K562 (cell line): ENCODE measurements at regions not wholly inside any gene's neighbourhood (a gene's known extent, or its start where the extent isn't known, plus 50 kb on each side); places are given as distances from the start of the nearest gene placed in this dataset.

ENCODE experiments used
- ATAC-seq: fragments of 200-7000 bp; cut with Tn5 transposase; 3 replicates; pipeline ENCODE4 v1.9.1; 2020; ENCODE audit warnings: moderate library complexity
- BruUV-seq: library from RNA; stranded (reverse); fragments of 400-500 nt; replicated peaks from 2 replicates; lab custom pipeline; 2021; lab: Mats Ljungman, UMichigan
- CTCF ChIA-PET: fragments of 300-600 bp; formaldehyde crosslinking; extraction: SDS; loops from one replicate; lab custom pipeline; 2021; ENCODE audit warnings: low intra/inter-chr PET ratio; lab: Yijun Ruan, JAX
- POLR2A ChIA-PET: fragments of 300-600, 350-650 bp; sonication (Branson Sonifier 250); formaldehyde crosslinking; extraction: SDS; loops from one replicate; lab custom pipeline; 2021; ENCODE audit warnings: antibody characterized with exemption, inconsistent platforms; lab: Yijun Ruan, JAX
- DNase-seq, 4 experiments: peaks; one replicate each; pipeline versions ENCODE4 v3.0.0 to v3.0.0-alpha.2; 2011 to 2018; ENCODE audit warnings: low spot score in 3 of 4, mixed read lengths in 3 of 4; ENCODE audit errors: extremely low read depth in 1 of 4
- FAIRE-seq: peaks from 2 replicates; lab custom pipeline; 2011; peaks lifted over from hg19 to GRCh38; lab: Jason Lieb, UNC
- H2AFZ ChIP-seq: 2 replicates; pipeline ENCODE4 v1.6.0; 2011; ENCODE audit warnings: low read depth, low read length, control low read depth, inconsistent platforms
- H3K27ac ChIP-seq: fragments of 200-600 bp; 3 replicates; pipeline ENCODE4 v1.8.0; 2011; ENCODE audit warnings: low read depth, mild to moderate bottlenecking, control low read depth, inconsistent platforms, low read length, moderate library complexity, mixed read lengths; ENCODE audit errors: extremely low read depth
- H3K27me3 ChIP-seq, 2 experiments: fragments of 300-600 bp in 1 of 2; 2 replicates in 1 of 2; 3 replicates in 1 of 2; pipeline versions ENCODE4 v1.6.0 to v1.8.0; 2011; ENCODE audit warnings: inconsistent platforms in 2 of 2, low read length in 2 of 2, mild to moderate bottlenecking in 1 of 2, mixed read lengths in 1 of 2, moderate library complexity in 1 of 2; ENCODE audit not compliant: control insufficient read depth in 2 of 2, insufficient read depth in 2 of 2
- H3K36me3 ChIP-seq: fragments of 300-600 bp; 3 replicates; pipeline ENCODE4 v1.8.0; 2011; ENCODE audit warnings: mild to moderate bottlenecking, low read length, inconsistent platforms; ENCODE audit not compliant: control insufficient read depth, insufficient read depth
- H3K4me1 ChIP-seq, 2 experiments: fragments of 200-600 bp in 1 of 2; replicated peaks in 1 of 2; 2 replicates in 1 of 2; 3 replicates in 1 of 2; pipeline versions ENCODE4 v1.5.1 to v1.8.0; 2011; ENCODE audit warnings: inconsistent platforms in 2 of 2, low read length in 2 of 2, mild to moderate bottlenecking in 1 of 2, mixed read lengths in 1 of 2, moderate library complexity in 1 of 2; ENCODE audit not compliant: control insufficient read depth in 2 of 2, insufficient read depth in 2 of 2
- H3K4me2 ChIP-seq: 2 replicates; pipeline ENCODE4 v1.6.1; 2011; ENCODE audit warnings: low read length, control low read depth, inconsistent platforms, mixed read lengths; ENCODE audit not compliant: insufficient read depth
- H3K4me3 ChIP-seq: fragments of 200-600 bp; sonication (generic), shearing (Covaris generic); 2 replicates; pipeline ENCODE4 v1.5.1; 2016; ENCODE audit warnings: control low read depth, inconsistent platforms
- H3K79me2 ChIP-seq: fragments of 200-600 bp; 3 replicates; pipeline ENCODE4 v1.8.0; 2011; ENCODE audit warnings: low read length, inconsistent platforms; ENCODE audit not compliant: control insufficient read depth, insufficient read depth
- H3K9ac ChIP-seq, 2 experiments: 2 replicates each; pipeline versions ENCODE4 v1.6.0 to v1.6.1; 2011; ENCODE audit warnings: low read depth in 2 of 2, low read length in 2 of 2, control low read depth in 1 of 2, inconsistent platforms in 1 of 2, mild to moderate bottlenecking in 1 of 2, mixed read lengths in 1 of 2; ENCODE audit not compliant: insufficient read depth in 1 of 2
- H3K9me1 ChIP-seq: one replicate; pipeline ENCODE4 v1.6.0; 2011; ENCODE audit warnings: inconsistent platforms, mild to moderate bottlenecking, low read length, moderate library complexity; ENCODE audit not compliant: control insufficient read depth, insufficient read depth
- H3K9me3 ChIP-seq: replicated peaks from 2 replicates; pipeline ENCODE4 v1.5.1; 2011; ENCODE audit warnings: low read depth, low read length, inconsistent platforms; ENCODE audit not compliant: control insufficient read depth, insufficient read depth
- H4K20me1 ChIP-seq: replicated peaks from 2 replicates; pipeline ENCODE4 v1.6.1; 2011; ENCODE audit warnings: low read length, inconsistent platforms, mixed read lengths; ENCODE audit not compliant: control insufficient read depth, insufficient read depth
- ARID3B ChIP-seq: fragments of 250-450 bp; sonication (Bioruptor Pico); IDR thresholded peaks from 2 replicates; pipeline ENCODE4 v1.4.0; 2020; ENCODE audit warnings: borderline replicate concordance
- HDAC3 ChIP-seq: fragments of 450-650 bp; IDR thresholded peaks from 2 replicates; pipeline ENCODE4 v1.6.1; 2018; ENCODE audit warnings: borderline replicate concordance, mild to moderate bottlenecking, moderate library complexity; ENCODE audit not compliant: partially characterized antibody
- ILK ChIP-seq: fragments of 450-650 bp; IDR thresholded peaks from 2 replicates; pipeline ENCODE4 v1.6.1; 2016; ENCODE audit warnings: missing genetic modification characterization, low read depth, mild to moderate bottlenecking, missing compliant biosample characterization, moderate library complexity, borderline replicate concordance
- NR0B1 ChIP-seq: fragments of 450-650 bp; IDR thresholded peaks from one replicate; pipeline ENCODE4 v1.6.1; 2018; ENCODE audit warnings: mild to moderate bottlenecking, moderate library complexity; ENCODE audit not compliant: partially characterized antibody
- PHF20 ChIP-seq: fragments of 450-650 bp; IDR thresholded peaks from 2 replicates; pipeline ENCODE4 v1.6.1; 2018; ENCODE audit not compliant: partially characterized antibody
- PTTG1 ChIP-seq: fragments of 450-650 bp; IDR thresholded peaks from 2 replicates; pipeline ENCODE4 v1.6.1; 2016; ENCODE audit warnings: low read depth, mild to moderate bottlenecking, missing genetic modification characterization, missing compliant biosample characterization
- RBM22 ChIP-seq: fragments of 200-400 bp; formaldehyde crosslinking; IDR thresholded peaks from 2 replicates; pipeline ENCODE4 v1.6.1; 2018; ENCODE audit warnings: low read length, low read depth; ENCODE audit not compliant: poor library complexity, severe bottlenecking
- RCOR1 ChIP-seq, 2 experiments: IDR thresholded peaks; 2 replicates each; pipeline ENCODE4 v1.6.1; 2012; ENCODE audit warnings: low read depth in 2 of 2, low read length in 2 of 2, borderline replicate concordance in 1 of 2, improper control_type of control experiment in 1 of 2
- THAP12 ChIP-seq: fragments of 250-450 bp; sonication (Bioruptor Pico); IDR thresholded peaks from 2 replicates; pipeline ENCODE4 v1.9.0; 2021; ENCODE audit warnings: mild to moderate bottlenecking, inconsistent platforms
- ZKSCAN8 ChIP-seq: fragments of 200-800 bp; sonication (Bioruptor generic); IDR thresholded peaks from 2 replicates; pipeline ENCODE4 v1.6.1; 2016; ENCODE audit warnings: missing genetic modification characterization, missing compliant biosample characterization
- ZNF165 ChIP-seq: fragments of 250-450 bp; sonication (Bioruptor Pico); IDR thresholded peaks from 2 replicates; pipeline ENCODE4 v1.4.0; 2020; ENCODE audit warnings: borderline replicate concordance
- ZNF639 ChIP-seq, 2 experiments: fragments of 200-800 bp in 1 of 2; sonication (Bioruptor generic) in 1 of 2; sonication (generic) in 1 of 2; formaldehyde crosslinking in 1 of 2; IDR thresholded peaks in 1 of 2; conservative IDR thresholded peaks in 1 of 2; 2 replicates each; pipeline versions ENCODE4 v1.5.0 to v1.6.1; 2016 to 2020; ENCODE audit warnings: missing compliant biosample characterization in 1 of 2, missing genetic modification characterization in 1 of 2, missing genetic modification reagents in 1 of 2
- WGBS: fragments of 100-300 bp; shearing (Covaris generic); methylation state at CpG from one replicate; pipeline ENCODE4 v1.1.6; 2016; ENCODE audit warnings: low coverage, mixed read lengths; ENCODE audit not compliant: insufficient coverage; ENCODE audit errors: missing lambda C conversion rate; 5-methylcytosine and 5-hydroxymethylcytosine counted together
- in situ Hi-C: fragments of 300-500 bp; cut with MboI; formaldehyde crosslinking; loops from 4 replicates; pipeline ENCODE4 v1.15.0; 2018; ENCODE audit warnings: inconsistent platforms, mixed read lengths
- intact Hi-C: fragments of 100-400 bp; cut with micrococcal nuclease; formaldehyde crosslinking; loops from 2 replicates; pipeline ENCODE4 v1.14.2; 2022
- TF ChIP-seq, protein P1 (sequence below): fragments of 250-450 bp; sonication (Bioruptor Pico); IDR thresholded peaks from 2 replicates; pipeline ENCODE4 v1.8.0; 2021; ENCODE audit warnings: moderate library complexity, mild to moderate bottlenecking, inconsistent platforms

GRCh38 chr2:19757586-19757985, 144.2 kb downstream of the TTC32 start:
- in situ Hi-C loops (no loop called here), intact Hi-C loops (no loop called here)
- POLR2A ChIA-PET, result no interaction called here
- H3K27me3 ChIP-seq, result peaks cover 0 to 14% of the 10 kb centered on the region in 2 experiments; a peak in 3 of 5 replicates
- H3K4me2 ChIP-seq, result no peak overlapping the region
- H3K79me2 ChIP-seq, result no peaks in the 10 kb centered on the region
- no peaks in the 10 kb centered on the region for H3K9me1 ChIP-seq
- H3K4me1 ChIP-seq, result no peaks in the 10 kb centered on the region
- ATAC-seq (no peak), DNase-seq (no peak), FAIRE-seq (no peak)
- H2AFZ ChIP-seq, result no peak overlapping the region
- H3K4me3 ChIP-seq, result no peak overlapping the region
- H3K9me3 ChIP-seq, result no peaks in the 10 kb centered on the region
- H3K9ac ChIP-seq, result no peak overlapping the region
- no peak overlapping the region for H3K27ac ChIP-seq
- H3K36me3 ChIP-seq, result no peaks in the 10 kb centered on the region
- BruUV-seq, result no TSS peak
- CTCF ChIA-PET, result no interaction called here
- H4K20me1 ChIP-seq, result no peaks in the 10 kb centered on the region
- 0% methylated on average over 2 of the region's 3 CpGs for WGBS
- TF ChIP-seq ARID3B (CRISPR knock-in tag), result no peak
- TF ChIP-seq, protein P1, sequence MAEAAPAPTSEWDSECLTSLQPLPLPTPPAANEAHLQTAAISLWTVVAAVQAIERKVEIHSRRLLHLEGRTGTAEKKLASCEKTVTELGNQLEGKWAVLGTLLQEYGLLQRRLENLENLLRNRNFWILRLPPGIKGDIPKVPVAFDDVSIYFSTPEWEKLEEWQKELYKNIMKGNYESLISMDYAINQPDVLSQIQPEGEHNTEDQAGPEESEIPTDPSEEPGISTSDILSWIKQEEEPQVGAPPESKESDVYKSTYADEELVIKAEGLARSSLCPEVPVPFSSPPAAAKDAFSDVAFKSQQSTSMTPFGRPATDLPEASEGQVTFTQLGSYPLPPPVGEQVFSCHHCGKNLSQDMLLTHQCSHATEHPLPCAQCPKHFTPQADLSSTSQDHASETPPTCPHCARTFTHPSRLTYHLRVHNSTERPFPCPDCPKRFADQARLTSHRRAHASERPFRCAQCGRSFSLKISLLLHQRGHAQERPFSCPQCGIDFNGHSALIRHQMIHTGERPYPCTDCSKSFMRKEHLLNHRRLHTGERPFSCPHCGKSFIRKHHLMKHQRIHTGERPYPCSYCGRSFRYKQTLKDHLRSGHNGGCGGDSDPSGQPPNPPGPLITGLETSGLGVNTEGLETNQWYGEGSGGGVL (CRISPR knock-in tag), result no peak
- TF ChIP-seq NR0B1, result no peak
- no peak for TF ChIP-seq ZNF639 (CRISPR knock-in tag; conservative IDR thresholded peaks at IDR 0.05 in 1 of 2, IDR thresholded peaks at IDR 0.05 in 1 of 2)
- no peak for TF ChIP-seq PTTG1 (tag)
- TF ChIP-seq ZNF165, result no peak
- no peak for TF ChIP-seq ZKSCAN8 (CRISPR knock-in tag)
- no peak for TF ChIP-seq PHF20
- no peak for TF ChIP-seq ILK (tag)
- TF ChIP-seq THAP12 (CRISPR knock-in tag), result no peak
- TF ChIP-seq RBM22, result no peak
- TF ChIP-seq RCOR1 (IDR thresholded peaks at IDR 0.05; ENCODE audit: borderline replicate concordance in 1 of 2, low read depth in 2 of 2, low read length in 2 of 2), result no peak
- no peak for TF ChIP-seq HDAC3
